Gastroesophageal sphincter (tissue), 4 donors: ENCODE measurements at regions not wholly inside any gene's neighbourhood (a gene's known extent, or its start where the extent isn't known, plus 50 kb on each side); places are given as distances from the start of the nearest gene placed in this dataset.

Experiments
- ATAC-seq: fragments of 150-250 bp; one replicate; pipeline ENCODE4 v1.9.1; 2016; ENCODE audit warnings: mild to moderate bottlenecking, moderate library complexity
- H3K27ac ChIP-seq, 4 donors: fragments of 200-600 bp; sonication (generic) in 3 of 4; 1 replicate in 3 of 4; 2 replicates in 1 of 4; pipeline ENCODE4 v1.5.1; 2016 to 2019
- H3K27me3 ChIP-seq: fragments of 200-600 bp; sonication (generic); one replicate; pipeline ENCODE4 v1.5.1; 2019
- H3K36me3 ChIP-seq, 2 donors: fragments of 200-600 bp; sonication (generic); one replicate each; pipeline ENCODE4 v1.5.1; 2019; ENCODE audit warnings: control low read depth in 1 of 2
- H3K4me1 ChIP-seq, 3 donors: fragments of 200-600 bp; sonication (generic); 1 replicate in 2 of 3; 2 replicates in 1 of 3; pipeline ENCODE4 v1.5.1; 2016 to 2019; ENCODE audit warnings: control low read depth in 2 of 3
- H3K4me3 ChIP-seq, 2 donors: fragments of 200-600 bp; sonication (generic); one replicate each; pipeline ENCODE4 v1.5.1; 2019; ENCODE audit warnings: mild to moderate bottlenecking in 1 of 2, moderate library complexity in 1 of 2
- H3K9me3 ChIP-seq, 3 donors: fragments of 200-600 bp; sonication (generic); one replicate each; pipeline ENCODE4 v1.5.1; 2017 to 2019; ENCODE audit warnings: control low read depth in 2 of 3
- CTCF ChIP-seq, 4 experiments: fragments of 200-600 bp in 2 of 4; fragments of 450-650 bp in 2 of 4; sonication (generic) in 1 of 4; IDR thresholded peaks; one replicate each; pipeline ENCODE4 v1.5.1; 2017 to 2019; ENCODE audit warnings: antibody characterized with exemption in 4 of 4, mild to moderate bottlenecking in 2 of 4, moderate library complexity in 2 of 4
- EP300 ChIP-seq: sonication (generic); formaldehyde crosslinking; IDR thresholded peaks from one replicate; pipeline ENCODE4 v1.6.1; 2017; ENCODE audit warnings: antibody characterized with exemption, mild to moderate bottlenecking
- POLR2A ChIP-seq, 2 donors: fragments of 450-650 bp; IDR thresholded peaks; one replicate each; pipeline ENCODE4 v1.6.1; 2017; ENCODE audit warnings: antibody characterized with exemption in 2 of 2, mild to moderate bottlenecking in 2 of 2, moderate library complexity in 1 of 2
- POLR2AphosphoS5 ChIP-seq: sonication (generic); formaldehyde crosslinking; IDR thresholded peaks from one replicate; pipeline ENCODE4 v1.6.1; 2017; ENCODE audit warnings: antibody characterized with exemption
- WGBS, 2 donors: methylation state at CpG; one replicate each; pipeline ENCODE4 v1.1.5; 2018; ENCODE audit warnings: low coverage in 1 of 2; 5-methylcytosine and 5-hydroxymethylcytosine counted together

- Histone ChIP-seq H3K4me3 (no peak overlapping the region), H3K27me3 (peaks cover 4% of the 10 kb centered on the region), H3K27ac (no peak overlapping the region), H3K9me3 (no peaks in the 10 kb centered on the region), H3K4me1 (no peaks in the 10 kb centered on the region), H3K36me3 (no peaks in the 10 kb centered on the region)
- ATAC-seq: no peak
- no peak for TF ChIP-seq CTCF (IDR thresholded peaks at IDR 0.05)
- TF ChIP-seq POLR2A (IDR thresholded peaks at IDR 0.05): no peak
- TF ChIP-seq EP300: no peak
- no peak for TF ChIP-seq POLR2AphosphoS5
These were observed 216.1 kb downstream of the HHIPL2 start for GRCh38 chr1:222331765-222332164.

- Histone ChIP-seq H3K27me3 (peaks cover 4% of the 10 kb centered on the region), H3K4me3 (no peak overlapping the region), H3K9me3 (no peaks in the 10 kb centered on the region), H3K4me1 (no peaks in the 10 kb centered on the region), H3K36me3 (no peaks in the 10 kb centered on the region), H3K27ac (no peak overlapping the region)
- ATAC-seq: no peak
- 29 to 33% methylated on average over 1 of the region's 1 CpG for WGBS, 2 donors
- TF ChIP-seq POLR2AphosphoS5 (no peak), EP300 (no peak), POLR2A (IDR thresholded peaks at IDR 0.05) (no peak), CTCF (IDR thresholded peaks at IDR 0.05) (no peak)
These were observed 216.6 kb downstream of the HHIPL2 start for GRCh38 chr1:222331340-222331739.

GRCh38 chr1:222329493-222330045 lies 218.3 kb downstream of the HHIPL2 start:
- Histone ChIP-seq H3K9me3 (no peaks in the 10 kb centered on the region), H3K4me3 (no peak overlapping the region), H3K36me3 (no peaks in the 10 kb centered on the region), H3K27me3 (peaks cover 4% of the 10 kb centered on the region), H3K4me1 (no peaks in the 10 kb centered on the region), H3K27ac (no peak overlapping the region)
- no peak for TF ChIP-seq EP300
- TF ChIP-seq CTCF (IDR thresholded peaks at IDR 0.05): no peak
- TF ChIP-seq POLR2AphosphoS5: no peak
- TF ChIP-seq POLR2A (IDR thresholded peaks at IDR 0.05): no peak
- ATAC-seq: no peak
- 73 to 88% methylated on average over 1 to 3 of the region's 3 CpGs for WGBS, 2 donors

GRCh38 chr1:222326710-222327036 lies 221.2 kb downstream of the HHIPL2 start:
- TF ChIP-seq POLR2A (IDR thresholded peaks at IDR 0.05) (no peak), POLR2AphosphoS5 (no peak), CTCF (IDR thresholded peaks at IDR 0.05) (no peak), EP300 (no peak)
- H3K27ac ChIP-seq: no peak overlapping the region
- H3K36me3 ChIP-seq: no peaks in the 10 kb centered on the region
- no peaks in the 10 kb centered on the region for H3K9me3 ChIP-seq
- no peak overlapping the region for H3K4me3 ChIP-seq
- H3K27me3 ChIP-seq: no peaks in the 10 kb centered on the region
- no peak for ATAC-seq
- no peaks in the 10 kb centered on the region for H3K4me1 ChIP-seq

- 58 to 87% methylated on average over 3 of the region's 3 CpGs for WGBS, 2 donors
- Histone ChIP-seq H3K27me3 (no peaks in the 10 kb centered on the region), H3K4me3 (no peak overlapping the region), H3K9me3 (no peaks in the 10 kb centered on the region), H3K4me1 (no peaks in the 10 kb centered on the region), H3K36me3 (no peaks in the 10 kb centered on the region), H3K27ac (no peak overlapping the region)
- no peak for ATAC-seq
- TF ChIP-seq POLR2AphosphoS5 (no peak), CTCF (IDR thresholded peaks at IDR 0.05) (no peak), EP300 (no peak), POLR2A (IDR thresholded peaks at IDR 0.05) (no peak)
These were observed 221.7 kb downstream of the HHIPL2 start for GRCh38 chr1:222326006-222326709.
